Globus pallidus (tissue), 1 donor: ENCODE measurements at regions not wholly inside any gene's neighbourhood (a gene's known extent, or its start where the extent isn't known, plus 50 kb on each side); places are given as distances from the start of the nearest gene placed in this dataset.
"Not testable (repeated sequence)": the region's sequence is repeated elsewhere in the genome, so short reads cannot be mapped to it uniquely, and the experiment has no call there.

Source experiments
- DNase-seq: peaks from one replicate; pipeline ENCODE4 v3.0.0-alpha.2; 2015; ENCODE audit warnings: low spot score

DNA sequence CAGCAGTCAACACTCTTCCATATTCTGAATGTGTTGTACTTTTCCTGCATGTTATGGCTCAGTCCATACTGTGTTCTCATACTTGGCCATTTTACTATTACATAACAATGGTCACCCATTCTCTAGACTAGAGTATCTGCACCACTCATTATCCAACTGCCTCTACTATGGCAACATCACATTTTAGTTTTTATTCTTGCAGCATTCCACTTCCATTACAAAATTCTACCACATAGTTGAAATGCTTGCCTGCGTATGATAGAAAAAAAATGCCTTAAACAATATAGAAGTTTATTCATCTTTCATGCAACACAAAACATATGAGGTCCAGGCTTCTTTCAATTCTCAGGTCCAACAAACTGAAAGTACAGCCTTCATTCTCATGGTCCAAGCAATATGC is 128.0 kb downstream of the TENT5A start:
- DNase-seq = no peak

DNA sequence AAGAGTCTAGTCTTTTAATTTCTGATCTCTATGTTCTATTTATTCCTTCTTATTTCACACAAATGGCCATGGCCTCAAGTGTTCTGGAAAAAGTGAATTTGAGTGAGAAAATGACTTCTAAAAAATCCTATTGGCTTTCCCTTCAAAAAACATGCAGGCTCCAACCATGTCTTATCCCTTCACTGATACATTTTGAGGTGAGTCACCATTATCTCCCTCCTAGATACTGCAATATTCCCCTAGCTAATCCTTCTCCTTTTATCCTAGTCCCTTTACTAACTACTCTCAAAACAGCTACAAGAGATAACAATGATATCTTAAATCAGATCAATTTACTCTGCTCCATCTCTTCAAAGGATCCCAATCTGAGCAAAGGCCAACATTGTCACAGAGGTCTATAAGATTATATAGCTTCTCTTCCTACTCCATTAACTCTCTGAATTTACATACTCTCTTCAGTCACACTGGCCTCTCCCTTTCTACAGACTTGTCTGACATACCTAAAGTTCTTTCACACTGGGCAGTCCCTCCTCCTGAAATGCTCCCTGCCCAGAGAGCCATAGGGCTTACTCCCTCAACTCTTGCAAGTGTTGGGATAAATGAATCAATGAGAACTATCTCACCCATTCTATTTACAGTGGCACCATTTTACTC is 129.2 kb downstream of the TENT5A start:
- no peak for DNase-seq

DNA sequence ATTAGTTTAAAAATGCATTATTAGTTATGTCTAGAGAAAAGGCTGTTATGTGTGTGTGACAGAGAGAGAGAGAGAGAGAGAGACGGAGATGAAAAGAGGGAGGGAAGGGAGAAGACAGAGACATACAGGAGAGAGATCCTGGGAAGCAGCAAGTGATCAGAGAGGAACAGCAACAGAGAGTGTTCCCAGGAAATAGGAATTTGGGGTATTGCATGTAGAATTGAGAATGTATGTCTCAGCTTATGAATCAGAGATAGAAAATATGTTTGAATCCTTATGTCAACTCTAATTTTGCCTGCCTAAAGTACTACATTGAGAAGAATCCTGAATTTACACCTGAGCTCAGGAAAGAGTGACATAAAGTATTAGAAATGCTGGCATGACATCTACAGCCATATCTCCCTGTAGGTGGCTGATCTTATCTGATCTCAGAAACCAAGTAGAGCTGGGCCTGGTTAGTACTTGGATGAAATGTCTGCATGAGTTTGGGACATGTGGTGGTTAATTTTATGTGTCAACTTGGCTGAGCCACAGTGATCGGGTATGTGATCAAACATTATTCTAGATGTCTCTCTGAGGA is 130.6 kb downstream of the TENT5A start:
- DNase-seq = no peak

DNA sequence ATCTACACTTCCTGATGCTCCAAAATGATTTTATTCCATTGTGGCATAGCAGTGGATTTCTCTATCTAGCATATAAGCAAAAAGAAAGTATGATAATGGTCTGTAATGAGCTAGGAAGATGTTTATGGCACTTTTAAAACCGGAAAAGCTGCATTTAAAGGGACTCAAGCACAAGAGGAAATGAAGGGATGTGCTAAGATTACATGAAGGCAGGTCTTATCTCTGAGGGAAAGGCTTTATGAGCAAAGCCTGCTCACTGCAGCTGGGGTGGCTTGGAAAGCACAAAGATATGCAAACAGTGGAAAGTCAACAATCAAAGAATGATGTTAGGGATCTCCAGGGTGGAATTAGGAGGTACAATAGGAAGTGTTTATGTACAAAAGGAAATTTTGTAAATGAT is 138.2 kb downstream of the TENT5A start:
- no peak for DNase-seq

DNA sequence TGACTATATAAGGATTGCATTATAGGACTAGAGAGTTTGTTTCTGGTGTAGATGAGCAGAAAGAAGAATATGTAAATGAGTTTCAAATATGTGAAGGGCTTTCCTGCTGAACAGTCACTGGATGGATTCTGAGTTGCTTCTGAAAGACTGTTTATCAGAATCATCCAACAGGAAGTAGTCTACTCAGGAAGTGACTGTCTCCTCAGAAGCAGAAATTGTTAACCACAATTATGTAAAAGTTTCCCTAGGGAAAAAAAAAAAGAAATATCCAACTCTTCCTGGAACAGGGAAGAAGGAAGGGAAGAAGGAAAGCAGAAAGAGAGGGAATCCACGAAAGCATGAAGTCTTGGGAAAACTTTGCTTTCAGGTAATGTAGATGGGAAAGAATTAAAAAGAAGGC is 138.9 kb downstream of the TENT5A start:
- no peak for DNase-seq

DNA sequence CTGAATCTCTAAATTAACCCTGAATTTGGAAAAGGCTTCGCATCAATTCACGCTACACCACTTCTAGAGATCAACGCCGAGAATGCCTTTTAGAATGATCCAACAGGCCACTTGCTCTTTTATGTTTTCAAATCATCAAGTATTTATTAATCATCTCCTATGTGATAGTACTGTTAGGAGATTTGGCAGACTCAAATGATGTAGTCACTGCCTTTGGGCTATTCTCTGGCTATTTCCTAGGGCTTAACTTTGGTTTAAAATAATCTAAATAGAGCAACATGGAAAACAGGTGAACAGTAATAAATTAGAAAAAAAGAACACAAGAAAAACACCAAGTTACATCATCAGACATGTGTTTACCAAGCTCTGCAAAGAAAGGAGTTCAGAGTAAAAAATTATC is 140.3 kb downstream of the TENT5A start:
- no peak for DNase-seq

DNA sequence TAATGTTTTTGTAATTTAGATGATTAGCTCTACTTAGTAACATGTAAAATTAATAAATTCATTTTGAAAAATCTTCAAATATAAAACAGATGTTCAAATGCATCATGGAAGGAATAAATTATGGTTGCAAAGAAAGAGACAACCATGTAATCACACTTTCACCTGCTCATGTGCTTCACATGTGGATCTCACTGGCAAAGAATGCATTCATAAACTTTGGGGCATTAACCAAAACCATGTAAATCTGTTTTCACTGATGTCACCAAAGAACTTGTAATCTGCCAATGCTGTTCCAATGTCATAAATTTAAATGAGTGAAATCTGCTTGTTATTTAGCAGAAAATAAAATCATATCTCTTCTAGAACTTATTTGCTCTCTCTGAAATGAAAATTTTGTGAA is 142.7 kb downstream of the TENT5A start:
- no peak for DNase-seq

DNA sequence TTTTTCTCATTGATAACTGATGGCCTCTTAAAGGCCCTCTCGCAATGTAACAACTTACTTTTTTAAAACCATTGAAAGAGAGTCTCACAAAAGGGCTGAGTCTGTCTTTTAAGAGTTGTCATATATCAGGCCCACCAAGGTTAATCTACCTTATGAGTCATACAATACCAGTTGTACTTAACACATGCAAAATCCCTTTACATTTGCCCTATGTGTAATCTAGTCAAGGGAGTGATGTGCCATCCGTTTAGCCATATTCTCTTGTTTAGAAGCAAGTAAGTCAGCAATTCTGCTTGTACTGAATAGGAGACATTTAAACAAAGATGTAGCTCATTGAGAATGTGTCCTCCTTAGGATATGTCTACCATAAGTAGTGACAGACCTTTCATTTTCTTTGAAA is 143.7 kb downstream of the TENT5A start:
- no peak for DNase-seq

DNA sequence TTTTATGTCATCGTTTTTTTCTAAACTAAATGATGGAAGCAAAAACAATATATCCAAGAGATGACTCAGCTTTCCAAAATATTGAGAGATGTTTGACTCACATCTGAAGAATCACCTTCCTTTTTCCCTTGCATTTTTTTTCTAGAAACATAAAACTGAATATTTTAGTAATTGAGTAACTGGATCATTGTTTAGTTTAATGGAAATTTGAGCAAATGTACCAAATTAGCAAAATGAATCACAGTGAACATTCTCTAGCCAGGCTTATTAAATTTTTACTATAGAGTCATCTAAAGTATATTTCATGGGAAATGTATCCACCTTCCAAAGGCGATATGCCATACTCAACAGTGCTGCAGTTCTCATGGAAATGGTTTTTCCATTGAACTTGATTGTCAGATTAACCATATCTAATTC is 145.5 kb downstream of the TENT5A start:
- no peak for DNase-seq

DNA sequence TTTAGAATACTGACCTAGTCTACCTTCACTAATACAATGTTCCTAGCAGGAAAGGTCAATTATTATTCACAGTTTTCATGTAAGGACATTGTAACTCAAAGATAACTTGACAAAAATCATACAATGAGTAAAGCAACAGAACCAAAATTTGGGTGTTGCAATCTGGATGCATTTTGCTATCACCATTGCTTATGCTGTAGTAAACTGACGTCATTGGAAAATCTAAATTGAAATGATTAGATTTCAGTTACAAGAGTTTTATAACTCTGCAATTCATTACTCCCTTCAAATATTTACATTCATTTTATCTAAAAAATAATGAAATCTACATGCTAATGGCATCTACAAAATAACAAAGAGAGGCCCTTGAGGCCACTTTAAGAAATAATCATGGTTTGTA is 147.0 kb downstream of the TENT5A start:
- DNase-seq = no peak

DNA sequence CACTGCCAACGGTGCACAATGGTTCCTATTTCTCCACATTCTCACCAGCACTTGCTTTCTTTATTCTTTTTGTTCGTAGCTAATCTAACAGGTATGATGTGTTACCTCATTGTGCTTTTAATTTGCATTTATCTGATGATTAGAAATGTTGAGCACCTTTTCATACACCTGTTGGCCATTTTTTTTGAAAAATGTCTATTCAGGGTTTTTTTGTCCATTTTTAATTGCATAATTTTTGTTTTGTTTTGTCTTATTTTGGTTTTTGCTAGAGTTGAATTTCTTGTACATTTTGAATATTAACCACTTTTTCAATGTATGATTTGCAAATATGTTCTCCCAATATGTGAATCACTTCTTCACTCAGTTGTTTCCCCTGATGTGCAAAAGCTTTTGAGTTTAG is 150.6 kb downstream of the TENT5A start:
- no peak for DNase-seq

DNA sequence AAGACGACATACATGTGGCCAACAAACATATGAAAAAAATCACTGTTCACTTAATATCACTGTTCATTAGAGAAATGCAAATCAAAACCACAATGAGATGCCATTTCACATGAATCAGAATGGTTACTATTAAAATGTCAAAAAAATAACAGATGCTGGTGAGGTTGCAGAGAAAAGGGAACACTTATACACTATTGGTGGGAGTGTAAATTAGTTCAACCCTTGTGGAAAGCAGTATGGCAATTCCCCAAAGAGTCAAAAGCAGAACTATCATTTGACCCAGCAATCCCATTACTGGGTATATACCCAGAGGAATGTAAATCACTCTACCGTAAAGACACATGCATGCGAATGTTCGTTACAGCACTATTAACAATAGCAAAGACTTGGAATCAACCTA is 152.0 kb downstream of the TENT5A start:
- not testable (repeated sequence) for DNase-seq

DNA sequence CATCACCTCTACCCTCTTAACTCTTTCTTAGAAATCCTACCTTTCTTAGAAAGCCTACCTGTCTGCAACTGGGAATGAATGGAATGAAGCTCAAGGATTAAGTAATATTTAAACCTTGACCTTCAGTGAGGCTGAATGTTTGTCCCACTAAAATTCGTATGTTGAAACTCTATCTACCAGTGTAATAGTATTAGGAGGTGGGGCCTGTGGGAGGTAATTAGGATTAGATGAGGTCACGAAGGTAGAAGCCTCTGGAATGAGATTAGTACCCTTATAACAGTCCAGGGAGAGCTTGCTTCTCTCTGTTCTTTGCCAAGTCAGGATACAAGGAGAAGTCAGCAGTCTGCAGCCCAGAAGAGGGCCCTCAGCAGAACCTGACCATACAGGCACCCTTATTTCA is 158.0 kb downstream of the TENT5A start:
- no peak for DNase-seq

DNA sequence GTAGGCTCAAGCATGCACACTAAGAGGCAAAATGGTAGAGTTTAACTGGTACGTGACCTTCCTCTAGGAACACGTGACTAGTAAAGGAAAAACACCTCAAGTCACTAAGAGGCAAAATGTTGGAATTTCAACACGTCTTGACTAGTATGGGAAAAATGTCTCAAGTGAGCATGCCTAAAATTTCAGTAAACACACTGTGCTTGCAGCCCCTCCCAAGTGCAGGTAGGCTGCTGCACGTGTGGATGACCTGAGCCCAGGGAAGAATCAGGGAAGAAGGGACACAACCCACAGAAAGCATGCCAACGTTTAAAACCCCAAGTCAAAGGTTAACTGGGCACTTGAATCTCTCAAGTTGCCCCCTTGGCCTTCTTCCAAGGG is 162.2 kb downstream of the TENT5A start:
- DNase-seq = no peak

DNA sequence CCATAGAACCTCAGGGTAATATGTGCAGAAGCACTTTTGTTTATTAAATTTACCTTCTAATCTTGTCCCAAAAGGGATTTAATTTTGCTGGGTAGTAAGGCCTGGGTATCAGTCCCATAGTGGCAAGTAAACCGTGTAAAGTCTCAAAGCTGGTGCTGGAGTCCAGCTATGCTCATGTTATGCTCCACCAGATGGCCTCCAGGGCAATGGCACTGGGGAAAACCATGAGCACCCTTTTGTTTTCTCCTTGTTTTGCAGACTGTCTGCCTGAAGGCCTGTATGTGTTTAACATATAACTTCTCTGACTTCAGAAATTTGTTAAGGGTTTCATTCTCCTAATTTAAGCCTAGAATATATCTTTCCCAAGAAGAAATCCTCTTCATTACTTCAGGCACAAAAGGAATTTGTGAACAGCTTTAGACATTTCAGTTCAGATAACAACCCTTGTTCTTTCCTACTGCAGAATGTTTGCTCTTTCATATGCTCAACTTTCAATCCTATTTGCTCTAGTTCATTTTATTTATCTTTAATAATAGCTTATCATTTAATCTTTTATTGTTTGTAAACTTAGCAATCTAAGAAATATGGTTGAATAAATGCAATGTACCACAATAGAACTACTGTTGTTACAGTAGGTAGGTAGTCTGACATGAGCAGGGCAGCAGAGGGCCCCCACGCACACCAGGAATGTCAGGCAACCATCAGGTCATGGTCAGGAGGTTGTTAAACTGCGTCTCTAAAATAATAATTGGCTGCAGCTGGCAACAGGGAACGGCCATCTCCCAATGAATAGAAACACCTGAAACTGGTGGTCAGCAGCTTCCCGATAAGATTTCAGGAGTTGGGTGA is 162.8 kb downstream of the TENT5A start:
- no peak for DNase-seq

DNA sequence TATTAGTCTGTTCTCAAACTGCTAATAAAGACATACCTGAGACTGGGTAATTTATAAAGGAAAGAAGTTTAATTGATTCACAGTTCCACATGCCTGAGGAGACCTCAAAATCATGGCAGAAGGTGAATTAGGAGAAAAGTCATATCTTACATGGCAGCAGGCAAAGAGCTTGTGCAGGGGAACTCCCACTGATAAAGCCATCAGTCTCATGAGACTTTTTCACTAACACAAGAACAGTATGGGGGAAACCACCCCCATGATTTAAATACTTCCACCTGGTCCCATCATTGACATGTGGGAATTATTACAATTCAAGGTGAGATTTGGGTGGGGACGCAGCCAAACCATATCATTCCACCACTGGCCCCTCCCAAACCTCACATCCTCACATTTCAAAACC is 166.8 kb downstream of the TENT5A start:
- not testable (repeated sequence) for DNase-seq

DNA sequence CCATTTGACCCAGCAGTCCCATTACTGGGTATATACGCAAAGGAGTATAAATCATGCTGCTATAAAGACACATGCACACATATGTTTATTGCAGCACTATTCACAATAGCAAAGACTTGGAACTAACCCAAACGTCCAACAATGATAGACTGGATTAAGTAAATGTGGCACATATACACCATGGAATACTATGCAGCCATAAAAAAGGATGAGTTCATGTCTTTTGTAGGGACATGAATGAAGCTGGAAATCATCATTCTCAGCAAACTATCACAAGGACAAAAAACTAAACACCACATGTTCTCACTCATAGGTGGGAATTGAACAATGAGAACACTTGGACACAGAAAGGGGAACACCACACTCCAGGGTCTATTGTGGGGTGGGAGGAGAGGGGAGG is 168.3 kb downstream of the TENT5A start:
- not testable (repeated sequence) for DNase-seq

DNA sequence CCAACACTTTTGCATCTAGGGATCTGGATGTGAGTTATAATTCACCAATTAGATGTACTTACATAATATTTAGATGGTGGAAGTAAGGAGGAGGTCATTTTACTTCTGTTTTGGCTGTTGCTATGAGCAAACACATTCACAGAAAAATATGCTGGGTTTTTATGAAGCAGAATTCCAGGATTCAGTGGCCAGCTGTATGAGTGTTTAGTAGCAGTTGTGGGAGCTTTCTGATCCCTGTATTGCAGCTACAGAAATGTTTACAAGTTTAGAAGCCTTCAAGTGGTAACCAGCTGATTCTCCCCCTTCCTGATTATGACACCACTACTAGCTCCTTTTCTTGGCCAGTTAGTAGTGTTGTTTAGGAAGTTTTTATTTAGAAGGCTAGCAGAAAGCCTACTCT is 177.0 kb downstream of the TENT5A start:
- no peak for DNase-seq

DNA sequence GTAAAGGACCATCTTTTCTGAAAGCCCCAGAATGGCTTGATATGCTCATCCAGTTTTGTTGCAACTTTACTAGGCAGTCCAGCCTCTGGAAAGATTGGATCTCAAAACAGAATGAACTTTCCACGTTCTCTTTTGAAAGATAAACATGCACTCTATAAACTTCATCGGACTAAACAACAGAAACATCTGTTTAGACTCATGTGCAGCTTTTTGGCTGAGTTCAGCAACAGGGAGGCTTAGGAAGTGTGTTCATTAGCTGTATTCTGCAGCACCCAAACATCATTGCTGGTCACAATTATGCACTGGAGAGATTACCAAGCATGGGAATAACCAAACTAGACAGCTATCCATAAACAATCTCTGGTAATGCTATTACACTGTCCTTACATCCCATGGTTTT is 180.5 kb downstream of the TENT5A start:
- DNase-seq = no peak

DNA sequence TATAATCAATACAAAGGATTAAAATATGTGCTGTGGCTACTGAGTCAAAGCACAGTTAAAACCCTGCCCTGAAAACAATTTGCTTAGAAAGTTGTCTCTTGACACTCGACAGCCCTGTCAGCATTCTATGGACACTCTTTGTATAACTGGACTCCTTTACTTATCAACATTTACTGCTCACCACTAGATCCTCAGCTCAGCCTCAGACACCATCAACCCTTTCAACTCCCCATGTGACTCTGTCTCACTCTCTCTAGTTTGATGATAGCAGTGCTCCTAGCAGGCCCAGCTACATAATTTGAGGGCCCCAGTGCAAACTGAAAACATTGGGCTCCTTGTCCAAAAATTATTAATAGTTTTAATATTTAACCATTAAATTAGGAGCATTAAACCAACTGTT is 181.8 kb downstream of the TENT5A start:
- DNase-seq = no peak

DNA sequence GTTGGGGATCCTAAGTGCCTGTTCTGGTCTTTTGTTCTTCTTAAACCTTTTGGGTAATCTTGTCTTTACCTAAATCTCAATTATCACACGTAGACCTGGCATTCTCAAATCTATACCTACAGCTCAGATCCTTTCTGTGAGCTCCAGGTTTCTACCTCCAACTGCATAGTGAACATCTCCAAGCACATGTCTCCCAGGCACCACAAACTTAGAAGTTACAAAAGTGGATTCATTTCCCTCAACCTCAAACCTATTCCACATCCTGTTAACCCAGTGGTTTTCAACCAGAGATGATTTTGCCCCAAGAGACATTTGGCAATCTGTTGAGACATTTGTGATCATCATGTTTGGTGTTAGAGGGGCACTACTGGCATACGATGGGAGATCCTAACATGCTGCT is 183.5 kb downstream of the TENT5A start:
- DNase-seq = no peak

DNA sequence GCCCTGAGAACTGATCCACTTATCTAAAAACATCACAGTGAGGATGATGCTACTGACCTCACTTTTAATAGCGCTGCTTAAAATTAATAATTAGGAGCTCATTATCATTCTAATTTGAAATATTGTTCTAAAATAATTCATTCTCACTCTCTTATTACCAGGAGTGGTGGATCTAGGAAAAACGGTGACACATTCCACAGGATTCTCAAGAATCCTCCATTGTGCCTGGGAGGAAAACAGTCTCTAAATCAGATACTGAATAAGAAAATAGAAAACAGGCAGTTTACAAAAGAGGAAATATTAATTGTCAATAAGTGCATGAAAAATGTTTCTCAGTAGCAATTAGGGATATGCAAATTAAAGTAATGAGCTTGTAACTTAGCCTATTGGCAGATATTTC is 187.4 kb downstream of the TENT5A start:
- DNase-seq = no peak

DNA sequence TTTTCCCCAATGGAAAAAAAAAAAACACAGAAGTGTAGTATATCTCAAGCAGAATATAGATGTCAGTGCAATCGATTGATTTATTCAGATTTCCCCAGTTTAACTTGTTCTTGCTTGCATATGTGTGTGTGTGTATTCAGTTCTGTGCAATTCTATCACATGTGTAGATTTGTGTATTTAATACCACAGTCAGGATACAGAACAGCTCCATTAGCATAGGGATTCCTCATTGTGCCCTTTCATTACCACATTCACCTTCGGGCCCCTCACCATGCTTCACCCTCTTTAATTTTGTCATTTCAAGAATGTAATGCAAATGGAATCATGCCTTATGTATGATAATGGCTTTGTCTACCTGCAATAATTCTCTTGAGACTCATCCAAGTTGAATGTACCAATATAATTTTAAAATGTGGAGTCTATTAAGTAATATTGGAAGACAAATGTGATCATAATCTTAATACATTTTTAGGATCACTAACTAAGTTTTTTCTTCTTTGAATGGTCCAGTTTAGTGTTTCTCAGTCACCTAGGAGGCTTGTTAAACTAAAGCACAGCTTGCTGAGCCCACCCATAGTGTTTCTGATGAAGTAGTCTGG is 187.9 kb downstream of the TENT5A start:
- DNase-seq = no peak
